ENCODE measurements at regions not wholly inside any gene's neighbourhood (a gene's known extent, or its start where the extent isn't known, plus 50 kb on each side); places are given as distances from the start of the nearest gene placed in this dataset.

DNA sequence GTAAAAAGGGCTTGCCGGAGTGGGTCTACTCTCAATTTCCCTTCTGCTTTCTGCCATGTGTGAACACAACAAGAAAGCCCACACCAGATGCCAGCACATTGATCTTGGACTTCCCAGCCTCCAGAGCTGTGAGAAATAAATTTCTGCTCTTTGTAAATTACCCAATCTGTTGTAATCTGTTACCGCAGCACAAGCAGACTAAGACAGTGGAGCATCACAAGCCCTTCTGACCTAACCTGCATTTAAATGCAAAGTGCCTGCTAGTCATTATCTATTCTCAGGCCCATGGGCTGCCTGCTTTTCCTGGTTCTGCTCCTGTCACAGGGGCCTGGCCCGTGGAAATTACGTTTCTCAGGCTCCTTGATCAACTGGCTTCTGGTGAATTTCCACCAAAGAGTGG lies 199.3 kb upstream of the AUTS2 start:
- TF ChIP-seq, protein P1, sequence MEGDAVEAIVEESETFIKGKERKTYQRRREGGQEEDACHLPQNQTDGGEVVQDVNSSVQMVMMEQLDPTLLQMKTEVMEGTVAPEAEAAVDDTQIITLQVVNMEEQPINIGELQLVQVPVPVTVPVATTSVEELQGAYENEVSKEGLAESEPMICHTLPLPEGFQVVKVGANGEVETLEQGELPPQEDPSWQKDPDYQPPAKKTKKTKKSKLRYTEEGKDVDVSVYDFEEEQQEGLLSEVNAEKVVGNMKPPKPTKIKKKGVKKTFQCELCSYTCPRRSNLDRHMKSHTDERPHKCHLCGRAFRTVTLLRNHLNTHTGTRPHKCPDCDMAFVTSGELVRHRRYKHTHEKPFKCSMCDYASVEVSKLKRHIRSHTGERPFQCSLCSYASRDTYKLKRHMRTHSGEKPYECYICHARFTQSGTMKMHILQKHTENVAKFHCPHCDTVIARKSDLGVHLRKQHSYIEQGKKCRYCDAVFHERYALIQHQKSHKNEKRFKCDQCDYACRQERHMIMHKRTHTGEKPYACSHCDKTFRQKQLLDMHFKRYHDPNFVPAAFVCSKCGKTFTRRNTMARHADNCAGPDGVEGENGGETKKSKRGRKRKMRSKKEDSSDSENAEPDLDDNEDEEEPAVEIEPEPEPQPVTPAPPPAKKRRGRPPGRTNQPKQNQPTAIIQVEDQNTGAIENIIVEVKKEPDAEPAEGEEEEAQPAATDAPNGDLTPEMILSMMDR (tag by site-specific recombination; IDR thresholded peaks at IDR 0.05) = no peak
- TF ChIP-seq ZNF174 (tag by site-specific recombination; IDR thresholded peaks at IDR 0.05) (no peak), ZNF394 (tag by site-specific recombination; IDR thresholded peaks at IDR 0.05; ENCODE audit: borderline replicate concordance) (no peak), ZNF747 (tag by site-specific recombination; IDR thresholded peaks at IDR 0.05) (no peak), SETDB1 (IDR thresholded peaks at IDR 0.05; ENCODE audit: insufficient read length, low read length) (no peak), ZIC2 (tag by site-specific recombination; IDR thresholded peaks at IDR 0.05) (no peak), ZNF610 (tag by site-specific recombination; IDR thresholded peaks at IDR 0.05; ENCODE audit: borderline replicate concordance) (no peak), HOXA7 (CRISPR knock-in tag; IDR thresholded peaks at IDR 0.05; ENCODE audit: borderline replicate concordance) (no peak), ZNF239 (tag by site-specific recombination; IDR thresholded peaks at IDR 0.05) (no peak)
- TF ChIP-seq, protein P2, sequence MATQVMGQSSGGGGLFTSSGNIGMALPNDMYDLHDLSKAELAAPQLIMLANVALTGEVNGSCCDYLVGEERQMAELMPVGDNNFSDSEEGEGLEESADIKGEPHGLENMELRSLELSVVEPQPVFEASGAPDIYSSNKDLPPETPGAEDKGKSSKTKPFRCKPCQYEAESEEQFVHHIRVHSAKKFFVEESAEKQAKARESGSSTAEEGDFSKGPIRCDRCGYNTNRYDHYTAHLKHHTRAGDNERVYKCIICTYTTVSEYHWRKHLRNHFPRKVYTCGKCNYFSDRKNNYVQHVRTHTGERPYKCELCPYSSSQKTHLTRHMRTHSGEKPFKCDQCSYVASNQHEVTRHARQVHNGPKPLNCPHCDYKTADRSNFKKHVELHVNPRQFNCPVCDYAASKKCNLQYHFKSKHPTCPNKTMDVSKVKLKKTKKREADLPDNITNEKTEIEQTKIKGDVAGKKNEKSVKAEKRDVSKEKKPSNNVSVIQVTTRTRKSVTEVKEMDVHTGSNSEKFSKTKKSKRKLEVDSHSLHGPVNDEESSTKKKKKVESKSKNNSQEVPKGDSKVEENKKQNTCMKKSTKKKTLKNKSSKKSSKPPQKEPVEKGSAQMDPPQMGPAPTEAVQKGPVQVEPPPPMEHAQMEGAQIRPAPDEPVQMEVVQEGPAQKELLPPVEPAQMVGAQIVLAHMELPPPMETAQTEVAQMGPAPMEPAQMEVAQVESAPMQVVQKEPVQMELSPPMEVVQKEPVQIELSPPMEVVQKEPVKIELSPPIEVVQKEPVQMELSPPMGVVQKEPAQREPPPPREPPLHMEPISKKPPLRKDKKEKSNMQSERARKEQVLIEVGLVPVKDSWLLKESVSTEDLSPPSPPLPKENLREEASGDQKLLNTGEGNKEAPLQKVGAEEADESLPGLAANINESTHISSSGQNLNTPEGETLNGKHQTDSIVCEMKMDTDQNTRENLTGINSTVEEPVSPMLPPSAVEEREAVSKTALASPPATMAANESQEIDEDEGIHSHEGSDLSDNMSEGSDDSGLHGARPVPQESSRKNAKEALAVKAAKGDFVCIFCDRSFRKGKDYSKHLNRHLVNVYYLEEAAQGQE (tag by site-specific recombination; IDR thresholded peaks at IDR 0.05) = no peak

Data from HEK293 (cell line).